8988T (cell line): ENCODE measurements at regions not wholly inside any gene's neighbourhood (a gene's known extent, or its start where the extent isn't known, plus 50 kb on each side); places are given as distances from the start of the nearest gene placed in this dataset.

ENCODE experiments used
- DNase-seq: peaks from one replicate; pipeline ENCODE4 v3.0.0; 2011

DNA sequence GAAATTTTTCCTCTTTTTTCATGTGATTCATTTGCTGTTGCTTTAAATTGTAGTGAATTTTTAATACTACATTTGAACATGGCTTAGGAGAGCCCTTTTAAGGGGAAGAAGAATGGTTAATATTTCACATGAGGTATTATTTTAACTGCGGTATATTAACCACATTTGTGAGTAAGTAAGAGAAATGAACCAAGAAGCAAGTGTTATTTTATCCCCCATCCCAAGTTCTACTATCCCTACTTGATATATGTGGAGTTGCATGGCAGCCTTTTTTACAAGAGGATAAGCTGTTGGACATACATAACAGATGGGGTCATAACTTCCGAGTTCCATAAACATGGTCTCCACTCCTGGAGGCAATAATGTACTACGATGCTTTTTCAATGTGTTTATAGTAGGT, 623.3 kb downstream of the LRFN5 start:
- DNase-seq = no peak

- DNase-seq = no peak
Measured at GRCh38 chr14:42229294-42229693, 622.6 kb downstream of the LRFN5 start.

GRCh38 chr14:42228611-42229010, 621.9 kb downstream of the LRFN5 start:
- no peak for DNase-seq

- DNase-seq = peak; percentile 6
Measured at GRCh38 chr14:42224053-42224888, 617.6 kb downstream of the LRFN5 start.

DNA sequence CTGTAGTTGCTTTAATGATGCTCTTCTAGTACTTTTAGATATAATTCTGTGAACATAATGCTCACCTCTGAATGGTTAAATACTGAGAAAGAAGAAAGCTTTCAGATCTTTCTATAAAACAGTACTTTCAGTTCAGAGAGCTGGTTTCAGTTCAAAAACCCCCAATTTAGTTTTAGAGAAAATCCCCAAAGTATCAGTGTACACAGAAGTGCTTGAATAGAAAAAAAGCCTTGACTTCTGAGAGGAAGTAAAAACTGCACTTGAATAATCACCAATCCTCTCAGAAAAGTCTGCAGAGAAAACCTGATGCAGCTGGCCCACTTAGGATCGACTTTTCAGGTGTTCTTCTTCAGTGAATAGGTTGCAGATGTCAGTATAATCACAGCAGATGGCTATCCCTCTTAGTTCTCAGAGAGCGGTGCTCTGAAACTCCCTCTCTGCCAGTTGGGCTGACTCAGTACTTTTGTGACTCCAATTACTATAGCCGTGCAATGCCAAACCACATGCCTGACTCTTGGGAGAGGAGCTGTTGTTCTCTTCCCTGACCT, 616.3 kb downstream of the LRFN5 start:
- no peak for DNase-seq

- peak; percentile 7 for DNase-seq
Measured at GRCh38 chr14:42214981-42215491, 608.4 kb downstream of the LRFN5 start.

GRCh38 chr14:42200957-42201356, 594.3 kb downstream of the LRFN5 start:
- no peak for DNase-seq

GRCh38 chr14:42198010-42198409, 591.3 kb downstream of the LRFN5 start:
- DNase-seq = no peak

DNA sequence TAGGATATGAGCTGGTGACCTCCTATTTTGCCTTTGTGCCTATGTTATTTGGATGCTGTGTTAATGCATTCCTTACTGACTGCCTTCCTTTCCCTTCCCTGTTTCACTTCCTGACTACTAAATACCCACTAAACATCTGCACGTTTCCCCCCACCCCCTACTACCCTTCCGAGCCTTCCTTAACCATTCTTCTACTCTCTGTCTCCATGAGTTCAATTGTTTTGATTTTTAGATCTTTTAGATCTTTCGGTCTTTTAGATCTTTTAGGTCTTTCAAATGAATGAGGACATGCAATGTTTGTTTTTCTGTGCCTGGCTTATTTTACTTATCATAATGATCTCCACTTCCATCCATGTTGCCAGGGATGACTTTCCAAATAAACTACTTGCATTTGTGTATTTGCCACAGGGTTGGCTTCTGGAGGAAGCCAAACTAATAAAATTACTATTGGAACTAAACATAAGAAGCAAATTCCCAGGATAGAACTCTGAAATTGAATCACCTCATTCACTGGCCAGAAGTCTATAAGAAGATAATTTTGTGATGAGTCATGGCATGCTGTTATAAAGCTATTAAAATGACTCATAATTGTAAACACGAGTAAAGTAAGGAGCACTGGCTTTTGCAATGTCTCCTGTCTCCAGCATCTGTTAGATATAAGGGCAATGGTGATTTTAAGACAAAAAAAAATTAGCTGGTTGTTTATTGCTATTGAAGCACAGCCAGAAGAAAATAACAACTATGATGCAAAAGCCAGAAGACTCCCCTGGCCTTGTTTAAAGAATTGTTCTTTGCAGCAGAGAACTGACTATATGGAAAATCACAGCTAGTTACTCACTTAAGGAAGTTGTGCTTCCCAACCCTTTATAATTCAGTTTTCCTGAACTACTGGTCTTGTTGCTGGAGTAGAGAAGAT, 586.3 kb downstream of the LRFN5 start:
- DNase-seq = no peak

- DNase-seq = no peak
Measured at GRCh38 chr14:42190744-42191143, 584.1 kb downstream of the LRFN5 start.

GRCh38 chr14:42187846-42188245, 581.2 kb downstream of the LRFN5 start:
- no peak for DNase-seq

- DNase-seq = no peak
Measured at GRCh38 chr14:42185718-42186117, 579.0 kb downstream of the LRFN5 start.

DNA sequence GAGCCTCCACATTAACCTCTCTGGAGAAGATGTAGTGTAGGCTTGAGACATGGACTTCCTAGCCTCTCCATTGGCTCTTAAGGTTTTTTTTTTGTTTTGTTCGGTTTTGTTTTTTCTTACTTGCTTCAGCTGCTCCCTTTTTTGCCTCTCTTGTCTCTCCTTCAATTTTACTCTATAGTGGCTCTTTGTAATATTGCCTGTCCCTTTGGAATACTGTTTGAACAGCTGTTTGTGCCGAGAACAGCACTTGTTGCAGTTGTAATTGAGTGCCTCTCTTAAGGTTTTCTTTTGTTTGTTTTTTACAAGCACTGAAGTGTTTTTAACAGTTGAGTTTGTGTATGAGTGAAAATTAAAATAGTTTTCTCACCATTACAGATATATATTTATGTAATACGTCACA, 567.7 kb downstream of the LRFN5 start:
- DNase-seq = no peak

GRCh38 chr14:42173206-42173605, 566.5 kb downstream of the LRFN5 start:
- DNase-seq = no peak

DNA sequence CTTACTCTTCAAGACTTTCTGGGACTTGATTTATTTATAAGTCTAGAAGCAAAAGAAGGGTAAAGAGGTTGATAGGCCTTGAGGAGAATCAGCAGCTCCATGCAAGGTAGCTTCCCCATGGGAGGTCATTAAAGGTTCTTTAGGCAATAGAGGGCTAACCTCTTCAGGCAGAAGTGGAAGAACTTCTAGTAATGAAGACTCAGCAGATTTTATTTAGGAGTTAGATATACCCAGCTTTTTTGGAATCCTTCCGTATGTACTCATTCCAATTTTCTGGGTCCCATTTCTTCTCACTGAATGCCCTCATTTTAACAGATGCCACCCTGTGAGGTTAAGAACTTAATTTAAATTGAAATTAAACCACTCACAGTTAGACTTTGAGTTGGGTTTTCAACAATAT, 565.6 kb downstream of the LRFN5 start:
- DNase-seq = no peak

GRCh38 chr14:42163136-42163535, 556.5 kb downstream of the LRFN5 start:
- DNase-seq = no peak

- DNase-seq = no peak
Measured at GRCh38 chr14:42159138-42159537, 552.5 kb downstream of the LRFN5 start.

GRCh38 chr14:42149609-42150261, 543.1 kb downstream of the LRFN5 start:
- no peak for DNase-seq

GRCh38 chr14:42145766-42146165, 539.1 kb downstream of the LRFN5 start:
- DNase-seq = no peak

DNA sequence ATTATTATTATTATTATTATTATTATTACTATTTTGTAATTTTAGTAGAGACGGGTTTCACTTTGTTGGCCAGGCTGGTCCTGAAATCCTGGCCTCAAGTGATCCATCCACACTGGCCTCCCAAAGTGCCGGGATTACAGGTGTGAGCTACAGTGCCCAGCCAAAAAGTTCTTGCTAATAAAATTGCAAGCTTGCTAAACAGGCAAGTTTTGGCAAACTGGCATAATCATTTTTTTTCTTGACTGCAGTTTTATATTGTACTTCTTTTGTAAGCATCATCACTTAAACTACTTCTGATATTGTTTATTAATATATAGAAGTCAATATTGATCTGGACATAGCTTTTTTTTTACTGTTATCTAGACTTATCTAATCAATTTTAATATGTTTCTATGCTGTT, 536.4 kb downstream of the LRFN5 start:
- DNase-seq = no peak

GRCh38 chr14:42141328-42141727, 534.7 kb downstream of the LRFN5 start:
- DNase-seq = no peak

DNA sequence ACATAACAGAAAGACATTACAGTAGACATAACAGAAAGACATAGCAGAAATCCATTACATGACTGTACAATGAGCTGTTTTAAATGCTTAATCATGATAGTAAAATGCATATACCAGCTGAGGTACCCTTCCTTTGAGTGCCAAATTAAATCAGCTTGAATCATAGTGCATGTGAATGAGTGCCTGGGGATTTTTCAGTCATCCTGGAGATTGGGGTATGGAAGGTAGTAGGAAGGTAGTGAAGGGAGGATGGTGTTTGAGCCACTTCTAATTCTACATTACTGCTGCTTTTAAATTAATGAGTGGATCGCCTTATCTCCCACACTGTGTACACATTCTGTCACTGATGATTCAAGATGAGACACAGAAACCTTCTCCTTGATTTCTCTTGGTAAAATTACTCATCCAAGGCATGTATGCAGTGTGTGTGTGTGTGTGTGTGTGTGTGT, 534.2 kb downstream of the LRFN5 start:
- DNase-seq = no peak

DNA sequence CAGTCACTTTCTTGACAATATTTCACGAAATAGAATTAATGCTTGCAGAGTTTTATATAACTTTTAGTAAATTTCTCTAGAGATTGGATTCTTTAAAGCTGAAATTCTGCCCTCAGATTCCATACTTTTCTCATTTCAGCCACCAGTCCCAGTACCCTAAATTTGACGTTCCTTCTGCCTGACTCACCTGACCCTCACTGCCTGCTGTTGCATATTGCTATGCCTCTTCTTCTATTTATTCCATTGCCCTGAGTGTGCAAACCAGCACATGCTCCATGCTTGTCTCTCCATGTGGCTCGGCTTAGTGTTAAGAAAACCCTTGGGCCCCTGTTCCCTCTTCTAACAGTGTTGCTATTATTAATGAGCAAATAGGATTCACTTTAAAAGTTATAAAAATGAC, 533.3 kb downstream of the LRFN5 start:
- no peak for DNase-seq
